C4-2B (cell line): ENCODE measurements at regions not wholly inside any gene's neighbourhood (a gene's known extent, or its start where the extent isn't known, plus 50 kb on each side); places are given as distances from the start of the nearest gene placed in this dataset.
"Not testable (repeated sequence)": the region's sequence is repeated elsewhere in the genome, so short reads cannot be mapped to it uniquely, and the experiment has no call there.

ENCODE experiments used
- CTCF ChIP-seq: fragments of 450-650 bp; conservative IDR thresholded peaks from 2 replicates; pipeline ENCODE4 v1.5.1; 2017; ENCODE audit warnings: mild to moderate bottlenecking
- ZFX ChIP-seq: fragments of 450-650 bp; IDR thresholded peaks from 2 replicates; pipeline ENCODE4 v1.6.1; 2017

GRCh38 chrX:124271599-124271998, 60.9 kb upstream of the TEX13D start:
- not testable (repeated sequence) for TF ChIP-seq CTCF, ZFX
